GM19023 (cell line): ENCODE measurements at regions not wholly inside any gene's neighbourhood (a gene's known extent, or its start where the extent isn't known, plus 50 kb on each side); places are given as distances from the start of the nearest gene placed in this dataset.

Experiments
- ATAC-seq: cut with Tn5 transposase; IDR thresholded peaks from one replicate; pipeline ENCODE4 v1.9.1; 2021; ENCODE audit warnings: mild to moderate bottlenecking, moderate library complexity; ENCODE audit not compliant: unreplicated experiment

DNA sequence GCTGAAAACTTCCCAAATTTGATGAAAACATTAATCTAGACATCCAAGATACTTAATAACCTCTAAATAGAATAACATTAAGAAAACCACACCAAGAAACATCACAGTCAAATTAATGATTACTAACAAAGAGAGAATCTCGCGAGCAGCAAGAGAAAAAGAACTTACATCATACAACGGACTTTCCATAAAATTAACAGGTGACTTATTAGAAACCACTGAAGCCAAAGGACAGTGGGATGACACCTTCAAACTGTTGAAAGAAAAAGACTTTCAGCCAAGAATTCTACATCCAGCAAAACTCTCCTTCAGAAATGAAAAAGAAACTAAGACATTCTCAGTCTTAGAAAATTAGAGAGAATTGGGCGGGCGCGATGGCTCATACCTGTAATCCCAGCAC lies 232.0 kb downstream of the SNCA start:
- ATAC-seq, result no peak

DNA sequence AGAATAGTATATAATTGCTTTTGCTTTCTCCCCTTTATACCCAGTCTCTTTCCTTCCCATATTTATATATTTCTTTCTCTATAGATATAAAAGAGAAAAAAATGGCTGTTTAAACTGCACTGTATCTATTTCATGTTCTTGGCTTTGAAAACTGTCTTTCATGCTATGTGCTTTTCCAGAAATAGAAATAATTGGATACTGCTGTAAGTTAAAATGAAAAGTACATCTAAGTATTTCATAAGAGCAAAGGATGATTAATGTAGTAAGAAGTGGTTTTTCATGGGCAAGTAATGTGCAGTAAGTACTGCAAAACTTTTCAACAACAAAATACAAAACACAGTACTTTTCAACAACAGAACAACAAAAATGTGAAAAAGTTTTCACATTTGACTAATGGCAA lies 237.9 kb downstream of the SNCA start:
- ATAC-seq, result no peak

DNA sequence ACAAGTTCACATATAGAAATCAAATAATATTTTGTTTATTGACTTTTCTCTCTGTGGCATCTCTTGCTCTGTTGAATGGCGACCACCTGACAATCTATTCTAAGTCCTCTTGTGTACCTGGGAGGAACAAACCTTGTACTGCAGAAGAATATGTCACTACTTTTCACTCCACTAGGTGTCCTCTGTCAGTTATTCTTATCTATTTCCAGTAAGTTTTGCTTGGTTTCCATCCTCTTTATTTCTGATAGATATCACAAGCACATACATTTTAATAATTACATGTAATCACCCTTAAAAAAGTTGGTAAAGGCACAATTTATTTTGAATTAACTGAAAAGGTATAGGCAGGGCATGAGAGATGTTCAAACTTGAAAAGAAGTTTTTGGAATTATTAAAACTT lies 238.4 kb downstream of the SNCA start:
- no peak for ATAC-seq

DNA sequence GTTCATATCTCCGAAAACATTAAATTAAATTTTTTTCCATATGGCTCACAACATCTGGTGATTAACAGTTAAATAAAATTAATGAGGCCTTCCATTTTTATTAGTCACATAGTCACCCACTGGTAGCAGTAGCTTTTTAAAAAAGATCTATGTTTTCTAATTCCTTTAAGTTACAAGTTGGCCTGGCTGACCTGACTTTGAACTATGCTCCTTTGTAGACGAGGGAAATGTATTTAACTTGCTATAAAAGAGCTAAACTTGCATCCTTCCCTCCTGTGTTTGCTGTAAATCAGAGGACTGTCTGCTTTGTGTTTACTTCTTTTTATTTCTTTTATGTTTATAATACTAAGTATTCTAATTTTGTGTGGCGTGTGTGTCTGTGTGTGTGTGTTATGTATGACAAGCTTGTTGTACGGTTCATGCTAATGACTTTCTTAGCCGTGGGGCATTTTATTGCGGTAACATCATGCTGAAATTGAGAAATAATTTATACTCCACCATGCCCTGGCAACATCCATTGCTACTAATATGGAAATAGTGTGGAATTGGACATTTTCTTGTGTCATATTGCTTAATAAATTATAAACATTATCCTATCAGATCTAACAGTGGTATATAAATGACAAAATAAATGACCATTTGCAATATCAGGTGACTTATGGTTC lies 241.7 kb downstream of the SNCA start:
- no peak for ATAC-seq

DNA sequence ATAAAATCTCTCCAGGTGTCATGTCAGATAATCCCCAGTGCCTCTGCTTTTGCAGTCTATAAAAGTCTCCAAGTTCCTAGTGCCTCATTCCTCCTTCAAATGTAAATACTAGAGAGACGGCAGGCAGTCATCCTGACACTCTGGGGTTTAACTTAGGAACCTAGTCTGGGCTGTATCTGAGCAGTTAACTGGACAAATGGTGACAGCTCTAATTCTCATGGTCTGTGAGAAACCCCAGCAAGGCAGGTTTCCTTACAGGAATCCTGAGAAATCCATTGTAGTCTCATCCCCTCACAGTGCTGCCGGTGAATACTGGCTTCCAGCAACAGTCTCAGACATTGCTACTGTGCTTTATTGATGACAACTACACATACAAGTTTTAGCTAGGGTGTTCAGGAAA lies 246.8 kb downstream of the SNCA start:
- no peak for ATAC-seq

DNA sequence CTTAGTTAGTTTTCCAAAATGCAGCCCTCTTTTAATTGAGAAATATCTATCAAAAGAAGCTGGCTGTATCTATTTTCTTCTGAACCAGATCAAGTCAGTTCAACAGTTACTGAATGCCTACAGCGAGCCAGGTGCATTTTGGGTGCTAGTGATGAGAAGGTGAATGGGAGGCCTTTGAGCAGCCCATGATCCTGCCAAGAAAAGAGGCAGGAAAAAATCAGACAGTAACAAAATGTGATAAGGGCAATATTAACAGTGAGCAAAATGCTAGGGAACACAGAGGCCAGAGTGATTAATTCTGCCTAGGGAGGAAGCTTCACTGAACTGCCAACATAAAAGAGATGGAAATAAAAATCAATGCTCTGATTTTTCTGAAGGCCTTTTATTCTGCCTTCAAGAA lies 248.5 kb downstream of the SNCA start:
- ATAC-seq, result no peak

DNA sequence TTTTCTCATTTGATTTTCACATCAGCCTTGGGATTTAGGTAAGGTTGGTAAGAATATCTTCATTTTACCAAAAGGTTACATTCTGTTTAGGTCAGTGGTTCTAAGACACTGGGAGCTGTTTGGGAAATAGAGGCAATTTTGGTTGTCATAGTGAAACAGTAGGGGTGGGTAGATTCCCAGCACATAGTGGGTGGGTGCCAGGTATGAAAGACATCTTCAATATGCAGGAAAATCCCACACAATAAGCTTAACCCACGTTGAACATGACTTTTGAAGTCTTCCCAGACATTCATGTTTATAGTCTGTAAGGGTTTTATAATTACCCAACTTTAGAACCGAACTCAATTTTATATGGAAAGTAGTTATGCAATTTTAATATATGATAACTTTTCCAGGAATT lies 249.6 kb downstream of the SNCA start:
- ATAC-seq, result no peak

DNA sequence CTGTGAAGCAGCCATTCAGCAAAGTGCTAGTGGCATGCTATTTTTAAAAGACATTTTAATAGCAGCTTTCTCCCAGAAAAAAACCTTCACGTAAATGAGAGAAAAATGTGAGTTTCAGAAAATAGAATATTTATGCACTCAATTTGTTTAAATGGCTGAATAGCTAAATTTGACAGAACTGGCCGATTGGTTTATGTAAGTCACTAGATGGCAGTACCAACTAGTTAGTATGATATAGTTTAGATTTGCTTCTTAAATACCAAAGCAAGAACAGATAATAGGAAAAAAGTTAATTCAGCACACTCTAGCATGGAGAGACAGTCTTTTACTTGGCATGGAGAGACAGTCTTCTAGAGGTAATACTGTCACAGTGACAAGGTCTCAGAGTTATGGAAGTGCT lies 250.1 kb downstream of the SNCA start:
- ATAC-seq, result no peak

DNA sequence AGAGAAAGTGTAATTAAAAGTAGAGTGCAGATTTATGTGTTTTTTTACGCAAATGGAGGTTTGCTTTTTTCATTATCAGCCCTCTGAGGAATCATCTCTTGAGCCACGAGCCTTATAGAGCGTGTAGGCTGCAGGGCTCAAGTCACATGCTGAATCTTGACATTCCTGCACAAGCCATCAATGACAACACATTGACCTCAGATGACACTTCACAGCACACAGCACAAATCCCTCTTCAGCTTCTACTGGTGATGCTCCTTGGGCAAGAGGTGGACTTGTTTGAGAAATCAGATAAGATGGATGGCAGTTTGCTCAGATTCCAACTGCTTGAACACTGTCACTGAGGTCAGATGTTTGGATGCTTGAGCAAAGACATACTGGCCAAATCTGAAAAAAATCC lies 250.6 kb downstream of the SNCA start:
- ATAC-seq, result no peak

DNA sequence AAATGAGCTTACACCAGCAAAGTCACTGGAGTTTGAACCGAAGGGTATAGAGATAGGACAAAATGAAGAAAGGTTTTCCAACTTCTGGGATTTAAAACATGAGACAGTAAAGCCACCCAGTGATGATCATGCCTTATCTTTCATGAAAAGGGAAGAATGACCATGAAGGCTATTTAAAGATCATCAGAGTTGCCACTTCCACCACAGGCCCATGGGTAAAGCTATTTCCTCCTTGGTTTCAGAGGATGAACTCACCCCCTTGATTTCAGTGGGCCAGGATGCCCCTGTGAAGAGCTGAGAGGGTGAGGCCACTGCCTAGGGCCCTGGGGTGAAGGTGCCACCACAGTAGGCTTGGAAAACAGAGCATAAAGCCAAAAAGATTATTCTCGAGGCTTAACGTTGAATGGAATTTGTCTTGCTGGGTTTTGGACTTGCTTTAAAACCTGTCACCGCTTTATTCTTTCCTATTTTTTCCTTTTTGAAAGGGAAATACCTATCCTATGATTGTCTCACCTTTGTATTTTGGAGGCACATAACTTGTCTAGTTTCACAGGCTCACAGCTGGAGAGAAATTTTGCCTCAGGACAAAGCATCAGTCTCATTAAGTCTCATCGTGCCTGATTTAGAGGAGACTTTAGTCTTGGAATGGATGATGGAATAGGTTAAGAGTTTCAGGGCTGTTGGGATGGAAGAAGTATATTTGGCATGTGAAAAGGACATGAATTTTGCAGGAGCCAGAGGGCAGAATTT lies 254.0 kb downstream of the SNCA start:
- ATAC-seq, result no peak

DNA sequence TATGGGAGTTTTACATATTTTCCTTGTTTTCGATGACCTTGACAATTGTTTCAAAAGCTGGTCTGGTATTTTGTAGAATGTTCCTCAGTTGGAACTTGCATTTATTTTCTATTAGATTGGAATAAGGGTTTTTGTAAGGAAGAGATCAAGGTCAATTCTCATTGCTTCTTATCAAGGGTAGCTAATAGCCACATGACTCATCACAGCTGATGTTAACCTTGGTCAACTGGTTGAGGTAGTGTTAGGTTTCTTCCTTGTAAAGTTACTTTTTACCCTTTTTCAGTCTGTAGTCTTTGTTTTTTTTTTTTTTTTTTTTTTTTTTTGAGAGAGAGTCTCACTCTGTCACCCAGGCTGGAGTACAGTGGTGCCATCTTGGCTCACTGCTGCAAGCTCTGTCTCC lies 257.2 kb downstream of the SNCA start:
- ATAC-seq, result no peak

DNA sequence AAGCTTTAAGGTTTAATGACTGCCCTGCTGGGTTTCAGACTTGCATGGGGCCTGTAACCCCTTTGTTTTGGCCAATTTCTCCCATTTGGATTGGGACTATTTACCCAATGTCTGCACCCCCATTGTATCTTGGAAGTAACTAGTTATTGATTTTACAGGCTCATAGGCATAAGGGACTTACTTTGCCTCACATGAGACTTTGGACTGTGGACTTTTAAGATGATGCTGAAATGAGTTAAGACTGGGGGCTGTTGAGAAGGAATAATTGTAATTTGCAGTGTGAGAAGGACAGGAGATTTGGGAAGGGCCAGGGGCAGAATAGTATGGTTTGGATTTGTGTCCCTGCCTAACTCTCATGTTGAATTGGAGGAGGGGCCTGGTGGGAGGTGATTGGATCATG lies 260.7 kb downstream of the SNCA start:
- no peak for ATAC-seq

DNA sequence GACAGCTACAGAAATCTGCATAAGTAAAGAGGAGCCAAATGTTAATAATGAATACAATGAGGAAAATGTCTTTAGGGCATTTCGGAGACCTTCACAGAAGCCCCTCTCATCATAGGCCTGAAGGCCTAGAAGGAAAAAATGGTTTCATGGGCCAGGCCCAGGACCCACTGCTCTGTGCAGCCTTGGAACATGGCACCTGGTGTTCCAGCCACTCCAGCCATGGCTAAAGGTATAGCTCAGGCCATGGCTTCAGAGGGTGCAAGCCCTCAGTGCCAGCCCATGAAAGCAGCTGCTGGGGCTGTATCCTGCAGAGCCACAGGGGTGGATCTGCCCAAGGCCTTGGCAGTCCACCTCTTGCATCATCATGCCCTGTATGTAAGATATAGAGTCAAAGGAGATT lies 261.1 kb downstream of the SNCA start:
- no peak for ATAC-seq

DNA sequence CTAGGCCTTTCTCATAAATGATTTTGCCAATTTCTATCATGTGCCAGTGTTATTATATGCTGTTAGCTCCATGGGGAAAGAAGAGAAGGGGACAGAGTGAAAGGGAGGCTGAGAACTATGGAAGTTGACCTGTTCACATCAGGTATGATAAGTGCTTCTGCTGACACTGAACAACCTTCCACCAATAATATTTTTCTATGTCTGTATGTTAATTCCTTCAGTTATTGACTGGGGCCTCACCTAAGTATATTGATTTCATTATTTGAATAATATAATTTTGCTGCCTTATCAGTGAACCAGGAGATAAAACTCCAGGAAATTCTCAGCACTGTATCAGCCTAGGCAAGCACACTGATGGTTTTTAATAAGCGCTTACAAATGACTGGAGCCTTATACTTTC lies 262.8 kb downstream of the SNCA start:
- no peak for ATAC-seq

DNA sequence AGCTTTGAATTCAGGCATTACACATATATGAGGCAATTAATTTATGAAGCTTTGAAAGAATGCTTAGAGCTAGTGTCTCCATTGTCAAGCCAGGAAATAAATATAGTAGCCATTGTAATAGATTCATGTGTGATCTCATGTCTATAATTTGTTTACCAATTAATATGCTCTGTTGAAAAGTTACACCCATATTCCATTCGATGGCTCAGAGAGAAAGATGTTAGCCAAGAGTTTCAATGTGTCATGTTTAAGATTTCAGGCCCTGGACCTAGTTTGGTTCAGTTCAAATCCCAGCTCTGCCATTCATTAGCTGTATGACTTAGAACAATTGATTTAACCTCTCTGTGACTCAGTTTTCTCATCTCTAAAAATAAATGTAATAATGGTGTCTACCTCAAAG lies 263.3 kb downstream of the SNCA start:
- no peak for ATAC-seq

DNA sequence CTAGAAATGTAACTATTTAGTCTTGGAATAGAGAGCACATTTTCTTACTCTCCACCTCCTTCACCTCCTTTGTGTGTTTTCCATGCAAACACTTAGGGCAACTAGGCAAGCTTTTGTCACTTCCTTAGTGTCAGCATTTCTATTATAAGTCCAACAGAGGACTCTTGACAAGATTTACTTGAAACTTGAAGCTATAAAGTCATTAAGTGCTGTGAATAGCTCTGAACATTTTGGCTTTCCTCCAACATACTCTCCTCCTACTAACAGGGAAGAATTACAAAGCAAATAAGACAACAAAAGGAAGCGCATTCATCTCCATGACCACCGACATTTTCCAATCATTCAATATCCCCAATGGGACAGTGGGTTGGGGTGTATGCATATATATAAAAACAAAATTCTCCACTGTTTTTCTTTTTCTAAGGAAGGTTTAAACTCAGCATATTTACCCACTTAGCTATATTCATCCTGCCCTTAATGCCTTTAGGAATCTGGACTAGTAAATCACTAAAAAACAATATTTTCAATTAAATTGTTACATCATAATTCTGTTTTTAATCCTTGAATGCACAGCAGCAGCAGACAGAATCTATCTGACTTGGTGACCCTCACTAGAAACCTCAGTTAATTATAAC lies 264.6 kb downstream of the SNCA start:
- no peak for ATAC-seq

DNA sequence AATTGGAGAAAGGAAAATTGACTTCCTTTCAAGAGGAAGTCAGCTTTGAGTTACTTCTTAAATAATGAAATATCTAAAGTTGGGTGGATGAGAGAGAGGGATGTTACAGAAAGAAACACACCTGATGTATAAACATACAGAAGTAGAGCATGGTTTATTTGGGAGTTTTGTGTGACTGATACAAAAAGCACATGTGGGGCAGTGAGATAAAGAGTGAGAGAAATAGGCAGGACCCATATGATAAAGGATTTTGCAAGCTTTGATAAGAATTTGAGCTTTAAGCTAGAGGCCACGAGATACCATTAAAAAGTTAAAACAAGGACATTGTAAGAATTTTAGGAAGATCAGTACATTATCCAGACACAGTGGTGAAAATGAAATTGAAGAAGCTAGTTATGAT lies 263.3 kb upstream of the GPRIN3 start:
- ATAC-seq, result no peak

DNA sequence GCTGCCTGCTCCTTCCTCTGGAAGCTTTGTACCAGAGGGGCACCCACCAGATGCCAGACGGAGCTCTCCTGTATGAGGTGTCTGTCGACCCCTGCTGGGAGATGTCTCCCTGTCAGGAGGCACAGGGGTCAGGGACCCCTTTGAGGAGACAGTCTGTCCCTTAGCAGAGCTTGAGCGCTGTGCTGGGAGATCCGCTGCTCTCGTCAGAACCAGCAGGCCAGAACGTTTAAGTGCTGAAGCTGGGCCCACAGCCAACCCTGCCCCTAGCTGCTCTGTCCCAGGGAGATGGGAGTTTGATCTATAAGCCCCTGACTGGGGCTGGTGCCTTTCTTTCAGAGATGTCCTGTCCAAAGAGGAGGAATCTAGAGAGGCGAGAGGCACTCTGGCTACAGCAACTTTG lies 260.3 kb upstream of the GPRIN3 start:
- no peak for ATAC-seq

DNA sequence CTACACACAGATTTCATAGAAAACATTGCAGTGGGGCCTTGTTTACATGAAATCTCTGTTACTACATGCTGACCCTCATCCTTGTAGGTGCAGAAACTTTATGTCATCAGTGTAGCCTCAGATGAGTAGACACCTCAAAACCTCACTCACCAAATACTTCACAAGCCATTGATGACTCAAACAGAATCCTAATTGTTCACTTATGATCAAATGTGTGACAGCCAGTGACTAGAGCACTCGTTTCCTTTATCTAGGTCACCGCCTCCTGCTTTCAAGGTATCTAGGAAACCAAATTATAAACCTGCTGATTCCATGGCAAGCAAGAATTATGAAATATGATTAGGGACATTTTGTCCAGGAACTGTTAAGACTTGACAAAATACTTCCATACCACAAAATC lies 255.8 kb upstream of the GPRIN3 start:
- no peak for ATAC-seq

DNA sequence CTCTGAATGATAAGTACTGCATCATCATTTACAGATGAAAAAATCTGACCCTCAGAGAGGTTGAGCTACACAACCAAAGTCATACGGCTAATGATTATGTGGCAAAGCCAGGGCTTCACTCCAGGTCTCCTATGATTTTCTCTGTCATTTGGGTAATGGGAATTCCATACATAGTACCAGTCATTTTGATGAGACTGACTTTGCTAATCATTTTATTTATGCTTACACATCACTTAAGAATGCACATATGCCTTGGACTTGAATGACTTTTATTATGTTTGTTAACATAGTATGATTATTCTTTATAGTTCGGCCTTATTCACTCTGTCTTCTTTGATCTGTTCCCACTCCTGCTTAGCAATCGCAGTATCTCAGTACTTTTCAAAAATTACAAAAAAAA lies 255.1 kb upstream of the GPRIN3 start:
- ATAC-seq, result no peak

DNA sequence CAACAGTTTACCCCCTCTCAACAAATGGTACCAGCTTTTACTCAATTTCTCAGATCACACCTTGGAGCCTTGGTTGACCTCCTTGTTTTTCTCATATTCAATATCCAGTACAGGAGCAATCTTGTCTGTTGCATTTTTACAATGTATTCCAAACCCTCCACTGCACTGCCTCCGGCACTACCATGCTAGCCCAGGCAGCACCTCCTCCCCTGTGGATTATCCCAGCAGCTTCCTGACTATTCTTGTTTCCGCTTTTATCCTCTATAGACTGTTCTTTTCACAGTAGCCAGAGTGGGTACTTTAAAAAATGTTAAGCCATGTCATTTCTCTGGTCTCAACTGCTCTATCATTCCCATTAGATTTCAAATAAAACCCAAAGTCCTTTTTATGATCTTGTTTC lies 253.4 kb upstream of the GPRIN3 start:
- no peak for ATAC-seq

DNA sequence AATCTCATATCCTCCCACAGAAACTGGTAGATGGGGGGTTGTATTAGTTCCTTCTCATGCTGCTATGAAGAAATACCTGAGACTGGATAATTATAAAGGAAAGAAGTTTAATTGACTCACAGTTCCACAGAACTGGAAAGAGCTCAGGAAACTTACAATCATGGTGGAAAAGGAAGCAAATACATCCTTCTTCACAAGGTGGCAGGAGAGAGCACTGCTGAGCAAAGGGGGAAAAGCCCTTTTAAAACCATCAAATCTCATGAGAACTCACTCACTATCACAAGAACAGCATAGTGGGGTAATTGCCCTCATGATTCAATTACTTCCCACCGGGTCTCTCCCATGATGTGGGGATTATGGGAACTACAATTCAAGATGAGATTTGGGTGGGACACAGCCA lies 250.5 kb upstream of the GPRIN3 start:
- no peak for ATAC-seq
